HL-60 (cell line): ENCODE measurements at regions not wholly inside any gene's neighbourhood (a gene's known extent, or its start where the extent isn't known, plus 50 kb on each side); places are given as distances from the start of the nearest gene placed in this dataset.

Source experiments
- DNase-seq, 2 experiments: peaks; one replicate each; pipeline ENCODE4 v3.0.0-alpha.2; 2010 to 2020; ENCODE audit warnings: low read depth in 1 of 2, low spot score in 1 of 2
- H3K27ac ChIP-seq: fragments of 250-450 bp; sonication (Bioruptor Pico); replicated peaks from 2 replicates; pipeline ENCODE4 v1.5.1; 2020; ENCODE audit warnings: mild to moderate bottlenecking, moderate library complexity
- H3K27me3 ChIP-seq: fragments of 250-450 bp; sonication (Bioruptor Pico); 2 replicates; pipeline ENCODE4 v1.5.1; 2021; ENCODE audit warnings: mild to moderate bottlenecking, moderate library complexity; ENCODE audit not compliant: insufficient read depth, poor library complexity, severe bottlenecking
- H3K4me3 ChIP-seq: replicated peaks from 2 replicates; pipeline ENCODE4 v1.5.1; 2011; ENCODE audit warnings: mild to moderate bottlenecking, control low read depth, low read length; ENCODE audit not compliant: insufficient read depth
- CTCF ChIP-seq: IDR thresholded peaks from one replicate; pipeline ENCODE4 v1.5.1; 2011; ENCODE audit warnings: low read length, control low read depth, inconsistent platforms; ENCODE audit not compliant: insufficient read depth
- GABPA ChIP-seq: IDR thresholded peaks from 2 replicates; pipeline ENCODE4 v1.6.1; 2012; ENCODE audit warnings: low read depth
- POLR2AphosphoS5 ChIP-seq: IDR thresholded peaks from 2 replicates; pipeline ENCODE4 v1.6.1; 2012; ENCODE audit warnings: low read depth
- REST ChIP-seq: IDR thresholded peaks from 2 replicates; pipeline ENCODE4 v1.6.1; 2012; ENCODE audit warnings: low read depth; ENCODE audit not compliant: insufficient replicate concordance
- SPI1 ChIP-seq: IDR thresholded peaks from 2 replicates; pipeline ENCODE4 v1.6.1; 2012; ENCODE audit warnings: low read depth, mild to moderate bottlenecking, borderline replicate concordance

GRCh38 chr2:56515399-56515798, 331.6 kb downstream of the CCDC85A start:
- H3K27me3 ChIP-seq = no peaks in the 10 kb centered on the region
- TF ChIP-seq REST = no peak
- no peak for TF ChIP-seq CTCF
- no peak for TF ChIP-seq POLR2AphosphoS5
- no peak for TF ChIP-seq SPI1
- TF ChIP-seq GABPA = no peak
- H3K27ac ChIP-seq = no peak overlapping the region
- no peak for DNase-seq
- no peak overlapping the region for H3K4me3 ChIP-seq

GRCh38 chr2:56519806-56520205, 336.0 kb downstream of the CCDC85A start:
- no peak for DNase-seq
- Histone ChIP-seq H3K27me3 (no peaks in the 10 kb centered on the region), H3K4me3 (no peak overlapping the region), H3K27ac (no peak overlapping the region)
- TF ChIP-seq SPI1 (no peak), POLR2AphosphoS5 (no peak), REST (no peak), GABPA (no peak), CTCF (no peak)

DNA sequence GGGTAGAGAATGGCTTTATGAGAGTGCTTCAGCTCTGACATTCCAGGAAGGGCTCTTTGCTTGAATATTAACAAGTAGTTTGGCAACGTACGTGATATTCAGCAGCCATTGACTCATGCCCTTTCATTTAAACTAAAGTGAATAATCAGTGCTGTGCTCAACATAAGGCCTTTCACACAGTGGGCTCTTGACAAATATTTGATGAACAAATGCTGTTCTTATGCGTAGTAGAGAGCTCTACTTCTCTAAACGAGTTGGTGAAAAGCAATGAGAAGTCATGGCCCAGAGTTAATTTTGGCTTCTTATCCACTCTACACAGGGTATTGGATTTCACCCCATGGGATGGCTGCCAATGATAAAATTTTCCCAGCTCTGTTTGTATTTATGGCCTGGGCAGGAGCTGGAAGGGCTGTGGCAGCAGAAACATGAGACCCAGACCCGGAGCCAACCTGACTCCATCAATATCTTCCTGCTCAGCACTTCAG, 338.9 kb downstream of the CCDC85A start:
- no peak overlapping the region for H3K27ac ChIP-seq
- DNase-seq = no peak
- no peak overlapping the region for H3K4me3 ChIP-seq
- TF ChIP-seq POLR2AphosphoS5 = no peak
- H3K27me3 ChIP-seq = no peaks in the 10 kb centered on the region

- TF ChIP-seq SPI1 = no peak
- TF ChIP-seq REST = no peak
- TF ChIP-seq POLR2AphosphoS5 = no peak
- no peak for TF ChIP-seq CTCF
- TF ChIP-seq GABPA = no peak
- DNase-seq = no peak
- no peak overlapping the region for H3K27ac ChIP-seq
- no peak overlapping the region for H3K4me3 ChIP-seq
- H3K27me3 ChIP-seq = no peaks in the 10 kb centered on the region
Observed at GRCh38 chr2:56523816-56524215, 340.0 kb downstream of the CCDC85A start.
